UCSD-AML1 (cell line): ENCODE measurements at regions not wholly inside any gene's neighbourhood (a gene's known extent, or its start where the extent isn't known, plus 50 kb on each side); places are given as distances from the start of the nearest gene placed in this dataset.

Experiments used
- DNase-seq: peaks from one replicate; lab custom pipeline; 2025; ENCODE audit not compliant: unreplicated experiment; lab: John Stamatoyannopoulos, UW

GRCh38 chr2:226407135-226407534 lies 392.5 kb downstream of the IRS1 start:
- no peak for DNase-seq

- DNase-seq, result no peak
Measured at GRCh38 chr2:226405465-226405864, 394.2 kb downstream of the IRS1 start.

GRCh38 chr2:226403369-226403768 lies 396.3 kb downstream of the IRS1 start:
- DNase-seq, result no peak

GRCh38 chr2:226399006-226399405 lies 400.6 kb downstream of the IRS1 start:
- no peak for DNase-seq

- DNase-seq, result no peak
Measured at GRCh38 chr2:226398580-226398979, 401.0 kb downstream of the IRS1 start.

- no peak for DNase-seq
Measured at GRCh38 chr2:226396541-226396940, 403.1 kb downstream of the IRS1 start.

GRCh38 chr2:226387499-226387942 lies 412.1 kb downstream of the IRS1 start:
- DNase-seq, result no peak

- DNase-seq, result no peak
Measured at GRCh38 chr2:226383461-226383860, 416.2 kb downstream of the IRS1 start.

GRCh38 chr2:226380679-226381078 lies 418.9 kb downstream of the IRS1 start:
- no peak for DNase-seq

- DNase-seq, result no peak
Measured at GRCh38 chr2:226378753-226379705, 420.6 kb downstream of the IRS1 start.

GRCh38 chr2:226376516-226377180 lies 423.0 kb downstream of the IRS1 start:
- no peak for DNase-seq

GRCh38 chr2:226366920-226367319 lies 432.7 kb downstream of the IRS1 start:
- no peak for DNase-seq

GRCh38 chr2:226364217-226364616 lies 435.4 kb downstream of the IRS1 start:
- DNase-seq, result no peak

- DNase-seq, result no peak
Measured at GRCh38 chr2:226362980-226363379, 436.6 kb downstream of the IRS1 start.

- no peak for DNase-seq
Measured at GRCh38 chr2:226360658-226361057, 439.0 kb downstream of the IRS1 start.

- no peak for DNase-seq
Measured at GRCh38 chr2:226358688-226359087, 440.9 kb downstream of the IRS1 start.

- no peak for DNase-seq
Measured at GRCh38 chr2:226357816-226358215, 441.8 kb downstream of the IRS1 start.

GRCh38 chr2:226355600-226355999 lies 444.0 kb downstream of the IRS1 start:
- no peak for DNase-seq

GRCh38 chr2:226354434-226354833 lies 445.2 kb downstream of the IRS1 start:
- DNase-seq, result no peak

GRCh38 chr2:226352941-226353560 lies 446.6 kb downstream of the IRS1 start:
- no peak for DNase-seq

- DNase-seq, result no peak
Measured at GRCh38 chr2:226351711-226352110, 447.9 kb downstream of the IRS1 start.

GRCh38 chr2:226339616-226340015 lies 460.0 kb downstream of the IRS1 start:
- DNase-seq, result no peak
